Ascending aorta (tissue), 2 donors: ENCODE measurements at regions not wholly inside any gene's neighbourhood (a gene's known extent, or its start where the extent isn't known, plus 50 kb on each side); places are given as distances from the start of the nearest gene placed in this dataset.

Source experiments
- DNase-seq, 2 donors: peaks; one replicate each; pipeline ENCODE4 v3.0.0-alpha.2; 2019; ENCODE audit warnings: low spot score in 2 of 2
- H3K27ac ChIP-seq, 2 donors: fragments of 200-600 bp; sonication (generic); one replicate each; pipeline ENCODE4 v1.5.1; 2016 to 2017; ENCODE audit warnings: mild to moderate bottlenecking in 1 of 2
- H3K27me3 ChIP-seq: fragments of 200-600 bp; sonication (generic); one replicate; pipeline ENCODE4 v1.5.1; 2017
- H3K36me3 ChIP-seq, 2 donors: fragments of 200-600 bp; sonication (generic); one replicate each; pipeline ENCODE4 v1.5.1; 2016
- H3K4me1 ChIP-seq, 2 donors: fragments of 200-600 bp; sonication (generic); one replicate each; pipeline ENCODE4 v1.5.1; 2016 to 2017; ENCODE audit warnings: mild to moderate bottlenecking in 1 of 2
- H3K4me3 ChIP-seq, 2 donors: fragments of 200-600 bp; sonication (generic); one replicate each; pipeline ENCODE4 v1.5.1; 2016 to 2017; ENCODE audit warnings: mild to moderate bottlenecking in 1 of 2
- H3K9me3 ChIP-seq, 2 donors: fragments of 200-600 bp; sonication (generic); one replicate each; pipeline ENCODE4 v1.5.1; 2016
- CTCF ChIP-seq, 3 experiments: fragments of 200-600 bp in 2 of 3; fragments of 450-650 bp in 1 of 3; sonication (generic) in 2 of 3; IDR thresholded peaks; one replicate each; pipeline ENCODE4 v1.5.1; 2016 to 2019; ENCODE audit warnings: antibody characterized with exemption in 3 of 3, mild to moderate bottlenecking in 1 of 3, moderate library complexity in 1 of 3
- intact Hi-C: fragments of 100-400 bp; cut with DNase I; formaldehyde crosslinking; loops from one replicate; pipeline ENCODE4 v1.15.1; 2023

GRCh38 chr11:10618490-10618889, 50.0 kb upstream of the LYVE1 start:
- peak in 1 of 2 donors; percentile 85 for DNase-seq

More at GRCh38 chr11:10618490-10618889, 50.0 kb upstream of the LYVE1 start:
- Histone ChIP-seq H3K4me3 (no peak overlapping the region), H3K27me3 (no peaks in the 10 kb centered on the region), H3K27ac (peak overlapping the region; percentile 82 to 97), H3K9me3 (no peaks in the 10 kb centered on the region), H3K4me1 (peaks cover 18 to 39% of the 10 kb centered on the region in 2 donors), H3K36me3 (peaks cover 12 to 31% of the 10 kb centered on the region in 2 donors)
- TF ChIP-seq CTCF (IDR thresholded peaks at IDR 0.05) = no peak
- intact Hi-C loops = loop anchor here (2.0 kb wide), 2 partner anchors 32 to 38 kb away; no protein-coding TSS in a partner anchor
